ENCODE measurements at regions not wholly inside any gene's neighbourhood (a gene's known extent, or its start where the extent isn't known, plus 50 kb on each side); places are given as distances from the start of the nearest gene placed in this dataset.

DNA sequence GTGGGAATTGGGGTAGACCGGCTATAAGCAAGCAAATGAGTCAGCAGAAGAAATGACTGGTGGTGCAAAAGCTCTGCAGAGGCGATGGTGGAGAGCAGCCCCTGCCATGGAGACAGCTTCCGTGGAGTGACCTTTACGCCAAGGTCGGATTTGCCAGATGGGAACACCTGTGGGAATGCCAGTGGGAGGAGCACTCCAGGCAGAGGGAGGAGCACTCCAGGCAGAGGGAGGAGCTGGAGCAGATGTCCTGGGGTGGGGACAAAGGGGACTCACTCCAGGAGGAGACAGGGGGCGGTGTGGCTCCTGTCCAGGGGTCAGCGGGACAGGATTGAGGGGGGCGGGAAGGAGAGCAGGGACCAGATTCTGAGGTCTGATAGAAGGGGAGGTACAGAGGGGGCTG, 258.8 kb upstream of the CTBP2 start:
- no peak for TF ChIP-seq EZH2phosphoT487 (IDR thresholded peaks at IDR 0.05; ENCODE audit: insufficient read depth, low read depth)
- no peak for TF ChIP-seq EZH2 (IDR thresholded peaks at IDR 0.05; ENCODE audit: insufficient read depth, poor library complexity, severe bottlenecking)
